NCI-H510A treated with DMSO at 0.1 percent for 48 hours (cell line): ENCODE measurements at regions not wholly inside any gene's neighbourhood (a gene's known extent, or its start where the extent isn't known, plus 50 kb on each side); places are given as distances from the start of the nearest gene placed in this dataset.

Experiments used
- DNase-seq: peaks from one replicate; lab custom pipeline; 2025; lab: John Stamatoyannopoulos, UW

- DNase-seq = no peak
These were observed 238.7 kb downstream of the RPS24 start for GRCh38 chr10:78272329-78272728.

- no peak for DNase-seq
These were observed 240.8 kb downstream of the RPS24 start for GRCh38 chr10:78274491-78274890.

GRCh38 chr10:78276139-78276538, 242.5 kb downstream of the RPS24 start:
- no peak for DNase-seq

- no peak for DNase-seq
These were observed 243.8 kb downstream of the RPS24 start for GRCh38 chr10:78277314-78278057.

GRCh38 chr10:78278058-78278404, 244.4 kb downstream of the RPS24 start:
- no peak for DNase-seq

- DNase-seq = no peak
These were observed 246.1 kb downstream of the RPS24 start for GRCh38 chr10:78279756-78280155.

- no peak for DNase-seq
These were observed 246.9 kb downstream of the RPS24 start for GRCh38 chr10:78280604-78281003.

GRCh38 chr10:78281627-78282026, 248.0 kb downstream of the RPS24 start:
- no peak for DNase-seq

- DNase-seq = no peak
These were observed 249.5 kb downstream of the RPS24 start for GRCh38 chr10:78283069-78283682.

- DNase-seq = no peak
These were observed 250.7 kb downstream of the RPS24 start for GRCh38 chr10:78284381-78284780.

- no peak for DNase-seq
These were observed 251.6 kb downstream of the RPS24 start for GRCh38 chr10:78285226-78285625.

- DNase-seq = peak; percentile 50
These were observed 252.5 kb downstream of the RPS24 start for GRCh38 chr10:78286186-78286585.

- DNase-seq = no peak
These were observed 253.0 kb downstream of the RPS24 start for GRCh38 chr10:78286668-78287067.

GRCh38 chr10:78287618-78288017, 254.0 kb downstream of the RPS24 start:
- DNase-seq = no peak

- peak; percentile 72 for DNase-seq
These were observed 255.0 kb downstream of the RPS24 start for GRCh38 chr10:78288663-78289062.

- peak; percentile 31 for DNase-seq
These were observed 256.6 kb downstream of the RPS24 start for GRCh38 chr10:78290131-78290750.

GRCh38 chr10:78291722-78292121, 258.1 kb downstream of the RPS24 start:
- DNase-seq = no peak

GRCh38 chr10:78292250-78292981, 258.8 kb downstream of the RPS24 start:
- no peak for DNase-seq

GRCh38 chr10:78292982-78293865, 259.6 kb downstream of the RPS24 start:
- peak; percentile 71 for DNase-seq

- DNase-seq = no peak
These were observed 261.6 kb downstream of the RPS24 start for GRCh38 chr10:78295242-78295641.

- DNase-seq = no peak
These were observed 263.1 kb downstream of the RPS24 start for GRCh38 chr10:78296785-78297184.

GRCh38 chr10:78297997-78298396, 264.3 kb downstream of the RPS24 start:
- DNase-seq = no peak
